Glomerular endothelial cell (primary cell): ENCODE measurements at regions not wholly inside any gene's neighbourhood (a gene's known extent, or its start where the extent isn't known, plus 50 kb on each side); places are given as distances from the start of the nearest gene placed in this dataset.
"Not testable (repeated sequence)": the region's sequence is repeated elsewhere in the genome, so short reads cannot be mapped to it uniquely, and the experiment has no call there.

Source experiments
- DNase-seq: peaks from one replicate; pipeline ENCODE4 v3.0.0-alpha.2; 2011; ENCODE audit warnings: low read depth, low spot score; ENCODE audit errors: extremely low read depth

- no peak for DNase-seq
These were observed 870.2 kb downstream of the TYW1 start for GRCh38 chr7:67866812-67867211.

GRCh38 chr7:67870396-67870795 lies 873.8 kb downstream of the TYW1 start:
- DNase-seq = no peak

GRCh38 chr7:67875558-67875957 lies 878.9 kb downstream of the TYW1 start:
- DNase-seq = no peak

- DNase-seq = no peak
These were observed 882.2 kb downstream of the TYW1 start for GRCh38 chr7:67878808-67879207.

- DNase-seq = no peak
These were observed 886.2 kb downstream of the TYW1 start for GRCh38 chr7:67882843-67883242.

- no peak for DNase-seq
These were observed 893.7 kb downstream of the TYW1 start for GRCh38 chr7:67890316-67890715.

GRCh38 chr7:67894746-67895145 lies 898.1 kb downstream of the TYW1 start:
- no peak for DNase-seq

GRCh38 chr7:67896721-67897120 lies 900.1 kb downstream of the TYW1 start:
- no peak for DNase-seq

GRCh38 chr7:67900456-67900855 lies 903.8 kb downstream of the TYW1 start:
- no peak for DNase-seq

- DNase-seq = no peak
These were observed 905.3 kb downstream of the TYW1 start for GRCh38 chr7:67901808-67902480.

GRCh38 chr7:67907792-67908191 lies 911.2 kb downstream of the TYW1 start:
- no peak for DNase-seq

GRCh38 chr7:67912437-67912836 lies 915.8 kb downstream of the TYW1 start:
- DNase-seq = no peak

GRCh38 chr7:67913604-67914003 lies 917.0 kb downstream of the TYW1 start:
- DNase-seq = no peak

GRCh38 chr7:67916111-67916510 lies 919.5 kb downstream of the TYW1 start:
- DNase-seq = not testable (repeated sequence)

- DNase-seq = no peak
These were observed 920.2 kb downstream of the TYW1 start for GRCh38 chr7:67916571-67917436.

GRCh38 chr7:67917437-67917755 lies 920.8 kb downstream of the TYW1 start:
- no peak for DNase-seq

GRCh38 chr7:67918158-67918557 lies 921.5 kb downstream of the TYW1 start:
- DNase-seq = no peak

- DNase-seq = no peak
These were observed 926.7 kb downstream of the TYW1 start for GRCh38 chr7:67923286-67923685.

- no peak for DNase-seq
These were observed 931.5 kb downstream of the TYW1 start for GRCh38 chr7:67928141-67928540.

GRCh38 chr7:67936447-67936846 lies 939.8 kb downstream of the TYW1 start:
- not testable (repeated sequence) for DNase-seq

GRCh38 chr7:67940400-67940799 lies 943.8 kb downstream of the TYW1 start:
- no peak for DNase-seq

- no peak for DNase-seq
These were observed 950.6 kb downstream of the TYW1 start for GRCh38 chr7:67947191-67947590.
